ENCODE measurements at regions not wholly inside any gene's neighbourhood (a gene's known extent, or its start where the extent isn't known, plus 50 kb on each side); places are given as distances from the start of the nearest gene placed in this dataset.

DNA sequence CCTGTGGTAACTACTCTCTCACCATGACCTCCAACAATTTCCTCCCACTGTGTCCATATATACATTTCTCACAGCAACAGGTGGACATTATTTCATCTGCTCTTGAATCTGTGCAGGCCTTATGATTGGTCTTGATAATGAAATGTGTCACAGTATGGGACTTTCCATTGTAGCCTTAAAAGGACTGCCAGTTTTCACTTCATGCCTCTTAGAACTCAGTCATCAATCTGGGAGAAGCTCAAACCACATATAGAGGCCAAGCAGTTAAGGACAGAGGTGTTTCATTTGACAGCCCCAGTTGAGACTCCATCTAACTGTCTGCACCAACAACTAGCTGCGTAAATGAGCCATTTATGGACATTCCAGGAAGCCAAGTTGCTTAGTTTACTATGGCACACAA lies 1534.8 kb downstream of the ARAP2 start:
- DNase-seq (ENCODE audit: low spot score): no peak

DNA sequence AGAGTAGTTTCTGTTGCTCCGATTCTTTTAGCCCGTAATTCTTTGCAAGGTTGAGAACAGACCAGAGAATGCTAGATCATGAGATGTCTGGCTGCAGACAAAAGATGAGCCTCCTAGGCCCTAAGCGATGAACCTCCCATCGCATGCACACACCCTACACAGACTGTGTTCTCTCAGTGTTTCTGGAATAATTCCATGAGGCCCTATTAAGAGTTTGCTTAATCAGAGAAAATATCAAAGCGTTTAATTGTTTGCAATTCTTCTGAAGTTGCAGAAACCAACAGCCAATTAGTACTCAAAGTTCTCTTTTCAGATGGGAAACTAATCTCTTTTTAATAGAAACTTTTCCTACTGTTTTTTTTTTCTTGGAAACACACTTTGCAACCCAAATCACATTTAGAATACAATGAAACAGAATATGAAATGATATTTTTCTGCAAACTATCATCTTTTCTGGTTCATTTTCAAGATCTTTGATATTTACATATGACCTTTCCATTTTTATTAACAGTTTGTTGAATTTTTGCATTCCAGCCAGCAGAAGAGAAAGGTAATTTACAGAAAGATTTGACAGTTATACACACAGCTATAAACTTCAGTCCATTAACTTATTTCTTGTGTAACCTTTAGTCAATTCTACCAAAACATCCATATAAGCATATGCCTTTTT lies 1525.6 kb downstream of the ARAP2 start:
- DNase-seq (ENCODE audit: low spot score): no peak

DNA sequence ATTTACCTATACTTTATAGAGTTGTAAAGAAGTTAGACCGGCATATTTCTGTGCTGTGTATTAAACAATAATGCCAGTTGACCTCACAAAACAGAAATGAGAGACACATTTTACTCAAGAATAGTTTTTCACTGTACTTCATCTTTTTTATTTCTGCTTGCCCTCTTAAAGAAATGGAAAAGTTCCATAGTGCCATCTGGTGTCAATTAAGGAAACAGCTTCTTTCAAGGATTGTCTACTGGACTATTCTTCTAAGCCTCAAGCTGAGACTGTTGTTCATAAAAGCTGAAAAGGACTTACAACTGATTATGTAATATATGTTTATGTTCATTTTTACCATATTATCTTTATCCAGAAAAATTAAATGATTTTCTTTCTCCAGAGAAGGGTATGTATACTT lies 1523.7 kb downstream of the ARAP2 start:
- DNase-seq (ENCODE audit: low spot score): no peak

DNA sequence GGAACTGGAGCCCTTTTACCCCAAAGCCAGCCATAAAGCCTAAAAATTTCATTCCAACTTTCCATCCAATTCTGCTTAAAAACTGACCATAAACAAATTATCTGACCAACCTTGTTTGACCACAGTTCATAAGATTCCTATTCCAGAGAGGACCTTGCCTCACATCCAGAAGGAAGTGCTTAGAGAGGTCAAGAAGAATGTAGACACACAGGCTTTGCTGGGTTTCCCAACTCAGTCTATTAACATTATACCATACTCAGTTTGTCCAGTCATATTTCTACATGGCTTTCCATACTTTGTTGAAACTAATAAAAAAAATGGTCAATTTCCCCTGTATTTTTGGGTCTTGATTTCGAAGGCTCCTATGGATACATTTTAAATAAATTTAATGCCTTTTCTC lies 1522.5 kb downstream of the ARAP2 start:
- no peak for DNase-seq (ENCODE audit: low spot score)

DNA sequence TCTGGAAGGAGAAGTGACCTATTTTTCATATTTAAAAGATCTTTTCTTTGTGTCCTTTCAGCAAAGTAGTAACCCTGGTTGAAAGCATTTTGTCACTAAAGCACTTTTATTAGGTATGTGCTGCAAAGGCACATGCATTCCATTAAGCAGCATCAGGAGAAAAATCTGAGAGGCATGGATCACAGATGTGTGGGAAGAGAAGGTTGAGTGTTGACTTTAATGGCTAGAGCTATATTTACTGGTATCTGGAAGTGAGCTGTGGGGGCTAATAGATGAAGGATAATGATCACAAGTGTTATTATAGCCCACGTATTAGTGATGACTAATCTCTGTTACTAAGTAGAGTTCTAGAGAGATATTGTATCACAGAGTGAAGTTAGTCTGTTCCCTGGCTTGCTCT lies 1520.7 kb downstream of the ARAP2 start:
- no peak for DNase-seq (ENCODE audit: low spot score)

DNA sequence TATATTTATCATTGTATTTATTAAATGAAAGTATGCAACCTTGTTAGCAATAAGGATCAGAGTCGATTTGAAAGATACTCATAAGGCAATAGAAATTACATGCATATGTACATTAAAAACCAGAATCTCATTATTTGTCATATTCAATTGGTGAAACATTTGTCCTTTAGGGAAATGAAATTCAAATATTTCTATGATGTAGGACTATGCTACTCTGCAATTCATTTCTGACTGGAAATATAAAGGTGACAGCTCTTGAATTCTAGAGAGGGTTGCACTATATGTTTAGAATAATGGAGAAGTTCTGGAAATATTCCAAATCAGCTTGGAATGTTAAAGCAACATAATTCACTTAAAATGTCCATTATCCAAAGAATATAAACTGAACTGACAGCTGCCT lies 1519.8 kb downstream of the ARAP2 start:
- DNase-seq (ENCODE audit: low spot score): no peak

DNA sequence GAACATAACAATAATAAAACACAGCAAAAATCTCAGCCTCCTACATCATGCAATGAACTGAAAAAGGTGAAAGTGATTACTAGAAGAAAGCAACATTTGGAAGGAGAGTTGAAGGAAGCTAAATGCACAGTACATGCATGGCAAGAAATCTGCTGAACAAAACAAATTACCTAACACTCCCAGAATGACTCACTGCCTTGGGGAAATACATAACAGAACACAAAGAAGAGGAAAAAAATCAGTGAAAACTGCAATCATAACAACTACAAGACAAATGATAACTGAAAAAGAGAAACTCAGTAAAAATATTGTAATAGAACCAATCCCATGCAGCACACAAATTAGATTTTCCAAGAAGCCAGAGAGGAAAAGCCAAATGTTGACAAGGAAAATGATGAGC lies 1513.2 kb downstream of the ARAP2 start:
- no peak for DNase-seq (ENCODE audit: low spot score)

DNA sequence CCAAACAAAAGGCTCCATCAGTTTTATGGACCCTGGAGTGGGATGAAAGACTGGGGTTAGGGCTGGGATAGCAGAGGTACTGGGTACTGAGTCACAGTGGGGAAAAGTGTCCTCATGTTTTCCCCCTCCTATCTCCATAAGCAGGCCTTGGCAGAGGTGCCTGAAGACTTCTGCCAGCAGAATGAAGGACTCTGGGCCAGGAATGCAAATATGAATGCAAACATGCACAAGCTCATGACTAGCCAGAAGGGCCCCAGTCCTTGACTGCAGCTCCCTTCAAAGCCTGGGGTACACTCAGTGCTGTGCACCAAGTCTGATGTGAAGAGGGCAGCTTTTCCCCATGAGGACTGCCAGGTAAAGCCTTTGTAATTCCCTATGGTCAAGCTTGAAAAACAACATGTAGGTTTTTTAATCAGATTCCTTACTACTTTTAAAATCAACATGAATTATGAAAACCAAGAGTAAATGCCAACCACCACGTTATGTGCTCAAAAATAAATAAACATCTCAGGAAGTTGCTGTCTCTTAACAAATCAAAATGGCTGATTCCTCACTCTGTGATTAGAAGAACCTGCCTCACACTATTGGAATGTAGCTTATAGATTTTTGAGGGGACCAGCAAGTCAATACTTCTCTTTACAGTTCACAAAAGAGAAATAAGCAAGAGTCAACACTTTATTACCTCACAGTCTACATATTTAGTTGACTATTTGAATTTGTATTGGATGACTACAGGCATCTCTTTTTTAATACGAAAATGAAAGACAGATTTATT lies 1512.0 kb downstream of the ARAP2 start:
- no peak for DNase-seq (ENCODE audit: low spot score)

DNA sequence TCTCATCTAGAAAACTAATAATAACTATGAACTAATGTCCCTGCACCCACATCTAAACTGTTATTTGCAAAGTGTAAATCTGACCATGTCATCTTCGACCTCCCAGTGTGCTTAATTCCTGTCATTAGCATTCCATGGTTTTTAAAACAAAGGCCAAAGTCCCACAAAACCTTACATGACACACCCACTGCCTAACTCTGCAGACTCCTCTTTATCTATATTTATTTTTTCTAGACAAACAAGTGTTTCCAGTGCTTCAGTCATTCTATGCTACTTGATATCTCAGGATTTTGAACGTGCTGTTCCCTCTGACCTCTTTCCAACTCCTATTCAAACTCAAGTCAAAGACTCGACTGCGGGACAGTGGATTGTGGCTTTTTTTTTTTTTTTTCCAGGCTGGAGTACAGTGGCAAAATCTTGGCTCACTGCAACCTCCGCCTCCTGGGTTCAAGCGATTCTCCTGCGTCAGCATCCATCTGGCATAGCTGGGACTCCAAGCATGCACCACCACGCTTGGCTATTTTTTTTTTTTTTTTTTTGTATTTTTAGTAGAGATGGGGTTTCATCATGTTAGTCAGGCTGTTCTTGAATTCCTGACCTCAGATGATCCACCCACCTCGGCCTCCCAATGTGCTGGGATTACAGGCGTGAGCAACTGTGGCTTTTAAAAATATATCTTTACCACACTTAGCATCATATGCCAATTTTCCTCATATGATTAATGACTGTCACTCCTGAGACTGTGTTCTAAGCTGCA lies 1511.0 kb downstream of the ARAP2 start:
- DNase-seq (ENCODE audit: low spot score): no peak

DNA sequence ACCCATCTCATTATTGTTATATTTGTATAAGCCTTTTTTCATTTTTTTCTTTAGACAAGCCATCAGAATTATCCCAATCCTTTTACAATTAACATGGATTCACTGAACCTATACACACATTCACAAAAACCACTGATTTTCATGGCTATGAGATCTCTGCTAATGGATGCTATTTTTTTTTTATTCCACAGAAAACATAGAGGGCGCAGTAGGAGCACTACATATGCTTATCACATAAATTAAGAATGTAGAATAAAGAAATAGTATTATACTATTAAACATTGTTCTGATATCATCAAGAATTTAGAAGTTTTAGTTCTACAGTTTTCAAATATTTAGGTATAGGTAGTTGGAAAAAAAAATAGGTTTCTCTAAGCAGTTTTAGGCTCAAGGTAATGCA lies 1477.4 kb downstream of the ARAP2 start:
- no peak for DNase-seq (ENCODE audit: low spot score)

DNA sequence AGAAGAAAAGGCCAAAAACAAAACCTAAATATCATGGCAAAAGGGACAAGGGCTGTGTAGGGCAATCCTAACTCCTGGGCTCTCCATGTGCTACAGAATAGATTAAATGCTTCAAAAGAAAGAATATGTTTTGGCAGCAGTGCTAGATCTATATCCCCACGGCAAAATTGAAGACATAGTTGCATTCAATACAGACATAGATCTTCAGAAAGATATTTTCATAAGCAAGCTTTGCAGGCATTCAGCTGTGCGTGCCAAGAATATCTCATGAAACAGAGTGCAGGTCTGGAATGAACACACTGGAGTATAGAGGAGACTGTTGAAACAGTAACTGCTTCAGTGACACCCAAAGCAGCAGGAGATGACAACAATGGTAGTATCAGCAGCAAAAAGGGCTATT lies 1476.9 kb downstream of the ARAP2 start:
- no peak for DNase-seq (ENCODE audit: low spot score)

DNA sequence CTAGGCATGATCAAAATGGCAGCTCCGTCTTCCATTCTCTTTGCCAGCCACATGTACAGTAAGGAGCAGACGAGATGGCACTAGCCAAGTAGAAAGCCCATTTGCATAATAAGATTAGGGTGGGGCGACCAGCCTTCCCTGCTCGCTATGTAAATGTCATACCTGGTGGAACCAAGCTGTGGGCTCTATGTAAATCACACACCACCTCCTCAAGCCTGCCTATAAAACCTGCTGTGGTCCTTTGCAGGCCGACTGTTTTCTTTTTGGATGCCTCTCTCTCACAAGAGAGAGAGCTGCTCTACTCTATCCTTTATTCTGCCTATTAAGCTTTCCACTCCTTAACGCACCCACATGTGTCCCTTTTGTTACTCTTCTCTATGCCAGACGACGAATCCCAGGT lies 1472.7 kb downstream of the ARAP2 start:
- DNase-seq (ENCODE audit: low spot score): no peak

DNA sequence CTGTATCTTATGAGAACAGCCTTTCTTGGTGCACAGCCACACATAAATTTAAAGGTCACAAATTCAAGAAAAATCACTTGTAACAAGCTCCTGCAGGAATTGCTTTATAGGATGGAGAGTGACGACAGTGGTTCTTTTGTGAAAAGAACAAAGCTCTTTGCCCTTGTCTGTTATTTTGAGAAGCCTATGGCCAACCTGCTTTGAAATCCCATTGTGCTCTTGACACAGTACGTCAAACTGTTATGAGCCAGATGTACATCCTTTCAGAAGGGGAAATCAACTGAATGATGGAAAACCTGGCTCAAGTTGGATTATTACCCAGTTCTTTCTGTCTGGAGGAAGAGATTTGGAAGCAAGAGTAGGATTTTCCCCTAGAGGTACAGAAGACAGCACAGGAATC lies 1454.2 kb downstream of the ARAP2 start:
- no peak for DNase-seq (ENCODE audit: low spot score)

DNA sequence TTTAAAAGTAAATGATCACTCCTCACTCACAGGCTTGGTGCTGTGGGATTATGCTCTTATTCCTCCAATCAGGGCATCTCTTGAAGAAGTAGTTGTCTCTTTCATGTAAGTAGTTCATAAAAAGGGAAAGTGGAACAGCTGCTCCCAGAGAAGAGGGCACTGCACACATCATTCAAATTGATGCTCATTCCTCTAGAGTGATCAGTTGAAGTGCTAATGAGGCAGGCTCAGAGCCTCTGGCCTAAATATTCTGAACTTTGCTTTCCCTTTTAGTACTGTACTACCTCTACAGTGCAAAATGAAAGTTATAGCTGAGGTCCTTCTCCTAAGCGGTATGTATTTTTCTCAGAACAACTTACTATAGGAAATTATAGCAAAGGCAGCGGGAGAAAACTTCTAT lies 1453.1 kb downstream of the ARAP2 start:
- DNase-seq (ENCODE audit: low spot score): no peak

DNA sequence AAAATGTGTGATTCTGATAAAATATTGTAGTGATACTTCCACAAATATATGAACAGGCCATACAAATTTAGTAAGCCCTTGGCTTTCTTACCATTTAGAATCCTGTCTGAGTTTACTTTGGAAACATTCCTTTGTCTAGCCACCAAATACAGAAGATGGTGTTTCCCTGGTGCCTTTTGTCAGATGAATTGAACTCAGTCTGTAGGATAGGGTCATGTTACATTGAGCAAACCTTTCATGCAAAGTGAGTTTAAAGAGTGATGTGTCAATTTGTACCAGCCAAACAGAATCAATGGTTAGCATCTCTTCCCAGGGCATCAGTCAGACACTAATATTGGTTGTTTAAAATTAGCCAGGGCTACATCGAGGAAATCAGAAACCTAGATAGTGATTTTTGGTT lies 1443.4 kb downstream of the ARAP2 start:
- no peak for DNase-seq (ENCODE audit: low spot score)

DNA sequence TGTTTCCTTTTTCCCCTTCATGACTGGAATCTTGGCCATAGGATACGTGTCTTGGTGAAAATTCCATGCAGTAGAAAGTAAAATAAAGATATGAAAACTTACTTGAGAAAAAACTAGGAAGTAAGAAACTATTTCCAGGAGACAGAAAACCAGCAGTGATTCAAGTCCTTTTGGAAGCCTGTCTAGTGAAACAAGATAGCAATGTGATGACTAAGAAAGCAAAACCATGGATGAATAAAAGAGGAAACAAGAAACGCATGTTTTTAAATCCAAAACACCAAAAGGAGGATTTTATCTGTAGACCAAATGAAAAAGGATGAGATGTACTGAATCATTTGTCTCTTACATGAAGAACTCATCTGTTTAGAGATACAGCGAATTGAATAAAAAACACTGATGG lies 1430.0 kb downstream of the ARAP2 start:
- no peak for DNase-seq (ENCODE audit: low spot score)

DNA sequence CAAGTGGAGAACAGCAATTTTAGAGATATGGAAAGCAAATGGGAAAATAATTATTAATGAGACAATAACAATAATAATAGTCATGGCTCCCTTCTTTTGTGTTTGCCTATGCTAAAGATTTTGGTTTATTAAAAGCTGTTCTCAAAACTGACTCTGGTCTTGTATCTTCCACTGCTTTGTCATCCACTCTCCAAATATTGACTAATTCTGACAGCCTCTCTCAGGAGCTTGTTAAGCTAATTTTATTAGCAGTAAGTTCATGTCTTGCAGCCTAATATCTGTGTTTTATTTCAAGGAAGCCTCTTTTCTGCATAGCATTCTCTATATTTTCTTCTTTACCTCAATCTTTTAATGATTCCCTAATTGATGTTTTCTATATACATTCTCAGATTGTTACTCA lies 1419.8 kb downstream of the ARAP2 start:
- DNase-seq (ENCODE audit: low spot score): no peak

DNA sequence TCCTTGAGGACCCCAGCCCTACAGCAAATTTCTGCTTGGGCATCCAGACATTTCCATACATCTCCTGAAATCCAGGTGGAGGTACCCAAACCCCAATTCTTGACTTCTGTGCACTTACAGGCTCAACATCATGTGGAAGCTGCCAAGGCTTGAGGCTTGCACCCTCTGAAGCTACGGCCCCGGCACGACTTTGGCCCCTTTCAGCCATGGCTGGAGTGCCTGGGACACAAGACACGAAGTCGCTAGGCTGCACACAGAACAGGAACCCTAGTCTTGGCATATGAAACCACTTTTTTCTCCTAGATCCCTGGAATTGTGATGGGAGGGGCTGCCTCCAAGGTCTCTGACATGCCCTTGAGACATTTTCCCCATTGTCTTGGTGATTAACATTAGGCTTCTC lies 1417.7 kb downstream of the ARAP2 start:
- DNase-seq (ENCODE audit: low spot score): no peak

DNA sequence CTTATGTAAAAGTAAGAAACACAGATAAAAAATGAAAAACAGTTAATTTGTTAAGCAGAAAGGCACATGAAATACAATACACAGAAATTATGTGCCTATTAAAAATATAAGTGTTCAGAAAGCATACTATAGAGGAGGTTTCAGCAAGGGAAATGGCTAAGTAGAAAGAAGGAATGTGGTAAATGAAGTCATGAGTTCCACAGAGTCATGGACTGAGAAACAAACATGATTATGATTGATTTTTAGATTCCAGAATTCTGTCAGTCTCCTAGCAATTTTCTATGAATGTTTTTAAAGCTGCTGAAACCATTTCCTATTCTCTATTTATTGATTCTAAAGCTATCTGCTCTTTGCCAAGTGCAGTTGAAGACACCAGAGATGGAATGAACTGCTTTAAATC lies 1398.4 kb downstream of the ARAP2 start:
- DNase-seq (ENCODE audit: low spot score): no peak

DNA sequence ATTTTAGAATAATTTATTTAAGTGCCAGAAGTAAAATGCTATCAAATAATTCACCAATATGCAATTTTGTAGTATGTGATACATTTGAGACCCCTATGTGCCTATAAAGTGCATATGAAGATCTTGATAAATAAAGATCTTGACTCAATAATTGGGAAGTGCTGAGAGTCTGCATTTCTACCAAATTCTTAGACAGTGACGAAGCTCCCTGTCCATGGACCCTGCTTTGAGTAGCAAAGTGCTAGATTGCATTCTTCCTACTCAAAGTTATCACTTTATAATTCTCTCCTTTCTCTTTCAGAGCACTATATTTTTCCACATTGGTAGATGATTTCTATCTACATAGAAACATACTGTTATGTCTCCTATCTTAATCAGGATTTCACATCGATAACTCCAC lies 1393.9 kb downstream of the ARAP2 start:
- no peak for DNase-seq (ENCODE audit: low spot score)

DNA sequence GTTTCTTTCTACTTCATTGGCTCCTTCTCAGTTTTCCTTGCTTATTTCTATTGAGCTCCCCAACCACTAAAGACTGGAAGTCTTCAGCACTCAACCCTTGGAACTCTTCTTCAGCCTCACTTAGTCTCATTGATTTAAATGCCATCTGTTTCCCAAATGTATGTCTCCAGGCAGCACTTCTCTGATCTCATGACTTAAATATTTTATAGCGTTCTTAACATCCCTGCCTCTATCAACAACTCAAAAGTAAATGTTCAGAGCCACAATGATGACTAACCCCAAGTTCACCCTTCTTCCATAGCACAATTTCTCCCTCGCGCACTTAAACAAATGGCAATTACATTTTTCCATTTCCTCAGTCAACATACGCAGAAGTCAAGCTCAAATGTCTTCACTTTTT lies 1393.3 kb downstream of the ARAP2 start:
- DNase-seq (ENCODE audit: low spot score): no peak

DNA sequence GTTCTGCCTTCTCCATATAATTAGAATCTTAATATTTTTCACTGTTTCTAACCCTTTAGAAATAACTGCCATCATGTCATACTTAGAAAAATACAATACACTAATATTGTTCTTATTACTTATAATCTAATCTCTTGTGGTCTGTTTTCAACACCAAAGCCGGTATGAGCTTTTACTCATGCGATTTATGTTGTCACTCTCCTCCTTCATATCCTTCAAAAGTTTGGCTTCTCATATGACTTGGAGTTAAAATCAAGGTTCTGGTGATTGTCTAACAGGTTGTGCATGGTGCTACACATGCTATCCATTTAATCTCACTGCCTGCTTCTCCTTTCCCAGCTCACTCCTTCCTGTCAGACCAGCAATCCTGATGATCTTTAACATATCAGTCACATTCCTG lies 1392.9 kb downstream of the ARAP2 start:
- DNase-seq (ENCODE audit: low spot score): no peak

DNA sequence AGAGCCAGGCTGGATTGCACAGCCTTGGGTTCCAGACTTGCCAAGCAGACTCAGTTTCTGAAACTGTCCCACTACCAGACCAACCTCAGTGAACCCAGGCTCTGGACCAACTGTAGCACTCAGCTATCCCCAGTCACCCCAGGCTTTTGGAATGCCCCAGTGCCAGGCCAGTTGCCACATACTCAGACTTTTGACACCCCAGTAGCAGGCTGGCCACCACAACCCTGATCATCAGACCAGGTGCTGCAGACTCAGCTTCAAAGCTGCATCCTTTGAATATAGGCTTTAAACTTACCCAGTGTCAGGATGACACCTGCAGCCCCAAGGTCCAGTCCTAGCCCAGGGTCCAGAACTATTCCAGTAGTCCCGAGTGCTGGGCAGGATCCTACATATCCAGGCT lies 1389.9 kb downstream of the ARAP2 start:
- DNase-seq (ENCODE audit: low spot score): no peak
